ENCODE measurements at regions not wholly inside any gene's neighbourhood (a gene's known extent, or its start where the extent isn't known, plus 50 kb on each side); places are given as distances from the start of the nearest gene placed in this dataset.

DNA sequence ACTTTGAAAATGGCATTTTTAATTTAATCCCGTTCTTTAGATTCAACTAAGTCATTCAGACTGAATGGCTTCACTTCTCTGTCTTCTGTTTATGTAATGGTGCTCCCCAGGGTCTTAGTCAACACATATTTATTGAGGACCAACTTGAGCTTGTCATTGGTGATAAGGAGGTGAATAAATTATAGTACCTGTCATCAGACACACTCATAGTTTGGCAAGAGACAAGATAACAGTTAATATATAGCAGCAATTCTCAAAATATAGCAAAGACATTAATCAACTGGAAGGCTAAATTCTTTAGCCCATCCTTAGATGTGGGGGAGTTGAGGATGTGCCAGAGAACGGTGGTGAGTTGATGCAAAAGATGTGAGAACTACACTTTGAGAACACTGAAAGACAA lies 78.4 kb downstream of the MACIR start:
- TF ChIP-seq, protein P1, sequence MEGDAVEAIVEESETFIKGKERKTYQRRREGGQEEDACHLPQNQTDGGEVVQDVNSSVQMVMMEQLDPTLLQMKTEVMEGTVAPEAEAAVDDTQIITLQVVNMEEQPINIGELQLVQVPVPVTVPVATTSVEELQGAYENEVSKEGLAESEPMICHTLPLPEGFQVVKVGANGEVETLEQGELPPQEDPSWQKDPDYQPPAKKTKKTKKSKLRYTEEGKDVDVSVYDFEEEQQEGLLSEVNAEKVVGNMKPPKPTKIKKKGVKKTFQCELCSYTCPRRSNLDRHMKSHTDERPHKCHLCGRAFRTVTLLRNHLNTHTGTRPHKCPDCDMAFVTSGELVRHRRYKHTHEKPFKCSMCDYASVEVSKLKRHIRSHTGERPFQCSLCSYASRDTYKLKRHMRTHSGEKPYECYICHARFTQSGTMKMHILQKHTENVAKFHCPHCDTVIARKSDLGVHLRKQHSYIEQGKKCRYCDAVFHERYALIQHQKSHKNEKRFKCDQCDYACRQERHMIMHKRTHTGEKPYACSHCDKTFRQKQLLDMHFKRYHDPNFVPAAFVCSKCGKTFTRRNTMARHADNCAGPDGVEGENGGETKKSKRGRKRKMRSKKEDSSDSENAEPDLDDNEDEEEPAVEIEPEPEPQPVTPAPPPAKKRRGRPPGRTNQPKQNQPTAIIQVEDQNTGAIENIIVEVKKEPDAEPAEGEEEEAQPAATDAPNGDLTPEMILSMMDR (IDR thresholded peaks at IDR 0.05 in 4 of 5, conservative IDR thresholded peaks at IDR 0.05 in 1 of 5): no peak
- no peak for TF ChIP-seq POLR2A (IDR thresholded peaks at IDR 0.05)

Data from gastrocnemius medialis (tissue), 4 donors.